ENCODE measurements at regions not wholly inside any gene's neighbourhood (a gene's known extent, or its start where the extent isn't known, plus 50 kb on each side); places are given as distances from the start of the nearest gene placed in this dataset.

DNA sequence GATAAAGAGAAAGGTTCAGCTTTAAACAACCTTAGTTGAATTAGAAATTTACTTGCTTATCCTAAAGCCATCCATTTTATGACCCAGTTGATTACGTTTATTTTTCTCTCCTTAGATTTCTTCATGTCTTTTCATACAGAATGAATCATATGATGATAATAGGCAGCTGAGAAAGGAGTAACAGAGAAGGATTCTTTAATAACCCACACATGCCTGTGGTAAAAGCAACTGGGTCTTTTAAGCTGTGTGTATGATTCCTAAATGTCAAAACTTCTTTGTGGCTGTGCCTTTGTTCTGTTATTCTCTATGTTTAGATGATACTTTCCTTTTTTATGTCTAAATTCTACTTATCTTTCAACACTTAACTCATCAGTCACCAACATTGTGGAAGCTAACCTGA is 626.5 kb downstream of the NCAM2 start:
- Mint-ChIP-seq H3K4me3 (ENCODE audit: low read depth) (no peak overlapping the region), H3K36me3 (ENCODE audit: insufficient read depth) (no peaks in the 10 kb centered on the region), H3K27me3 (no peaks in the 10 kb centered on the region), H3K27ac (no peak overlapping the region), H3K4me1 (ENCODE audit: low read depth) (peaks cover 2% of the 10 kb centered on the region), H3K9me3 (ENCODE audit: low read depth) (no peaks in the 10 kb centered on the region)
- DNase-seq (ENCODE audit: low spot score, unreplicated experiment): no peak
- TF ChIP-seq, protein P1, sequence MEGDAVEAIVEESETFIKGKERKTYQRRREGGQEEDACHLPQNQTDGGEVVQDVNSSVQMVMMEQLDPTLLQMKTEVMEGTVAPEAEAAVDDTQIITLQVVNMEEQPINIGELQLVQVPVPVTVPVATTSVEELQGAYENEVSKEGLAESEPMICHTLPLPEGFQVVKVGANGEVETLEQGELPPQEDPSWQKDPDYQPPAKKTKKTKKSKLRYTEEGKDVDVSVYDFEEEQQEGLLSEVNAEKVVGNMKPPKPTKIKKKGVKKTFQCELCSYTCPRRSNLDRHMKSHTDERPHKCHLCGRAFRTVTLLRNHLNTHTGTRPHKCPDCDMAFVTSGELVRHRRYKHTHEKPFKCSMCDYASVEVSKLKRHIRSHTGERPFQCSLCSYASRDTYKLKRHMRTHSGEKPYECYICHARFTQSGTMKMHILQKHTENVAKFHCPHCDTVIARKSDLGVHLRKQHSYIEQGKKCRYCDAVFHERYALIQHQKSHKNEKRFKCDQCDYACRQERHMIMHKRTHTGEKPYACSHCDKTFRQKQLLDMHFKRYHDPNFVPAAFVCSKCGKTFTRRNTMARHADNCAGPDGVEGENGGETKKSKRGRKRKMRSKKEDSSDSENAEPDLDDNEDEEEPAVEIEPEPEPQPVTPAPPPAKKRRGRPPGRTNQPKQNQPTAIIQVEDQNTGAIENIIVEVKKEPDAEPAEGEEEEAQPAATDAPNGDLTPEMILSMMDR (IDR thresholded peaks at IDR 0.05; ENCODE audit: unreplicated experiment): no peak

DNA sequence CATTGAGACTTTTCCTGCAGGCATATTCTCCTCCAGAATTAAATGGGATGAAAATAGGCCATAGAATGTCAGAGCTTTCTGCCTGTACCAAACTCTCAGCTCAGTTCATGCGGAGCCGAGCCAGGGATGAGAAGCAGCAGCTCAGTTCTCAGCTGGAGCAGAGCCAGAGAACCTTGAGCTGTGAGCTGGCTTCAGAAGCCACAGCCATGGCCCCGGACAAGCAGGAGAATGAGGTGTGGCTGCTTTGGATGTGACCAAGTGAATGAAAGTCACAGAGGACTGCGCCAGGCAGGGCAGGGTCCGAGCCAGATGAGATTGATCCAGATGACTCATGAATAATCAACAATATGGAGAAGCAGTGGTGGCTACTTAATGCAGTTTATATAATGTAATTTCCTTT is 633.8 kb downstream of the NCAM2 start:
- no peak for DNase-seq (ENCODE audit: low spot score, unreplicated experiment)
- Mint-ChIP-seq H3K27ac (no peak overlapping the region), H3K36me3 (ENCODE audit: insufficient read depth) (no peaks in the 10 kb centered on the region)

DNA sequence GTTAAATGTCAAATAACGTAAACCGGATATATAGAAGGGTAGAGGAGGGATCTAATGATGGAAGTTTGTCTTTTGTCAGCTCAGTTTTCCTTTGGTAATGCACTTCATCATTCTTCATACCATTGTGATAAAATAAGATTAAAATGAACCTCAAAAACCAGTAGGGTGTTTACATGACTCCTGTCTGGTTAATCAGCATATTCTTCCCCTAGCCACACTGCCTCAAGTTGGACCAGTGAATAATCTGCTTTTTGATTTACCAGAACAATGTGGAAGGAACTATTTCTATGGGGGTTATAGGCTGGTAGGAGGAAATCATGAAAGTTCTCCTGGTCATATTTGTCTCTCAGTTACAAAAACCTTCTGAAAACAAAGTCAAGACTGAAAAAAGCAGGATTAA is 634.7 kb downstream of the NCAM2 start:
- H3K9me3 Mint-ChIP-seq (ENCODE audit: low read depth): peaks cover under 1% of the 10 kb centered on the region
- no peaks in the 10 kb centered on the region for H3K36me3 Mint-ChIP-seq (ENCODE audit: insufficient read depth)
- TF ChIP-seq, protein P1 (IDR thresholded peaks at IDR 0.05; ENCODE audit: unreplicated experiment): no peak
- no peaks in the 10 kb centered on the region for H3K4me1 Mint-ChIP-seq (ENCODE audit: low read depth)
- H3K27ac Mint-ChIP-seq: no peak overlapping the region
- no peak for DNase-seq (ENCODE audit: low spot score, unreplicated experiment)
- H3K27me3 Mint-ChIP-seq: no peaks in the 10 kb centered on the region
- no peak overlapping the region for H3K4me3 Mint-ChIP-seq (ENCODE audit: low read depth)

More for the DNA sequence above, 633.8 kb downstream of the NCAM2 start:
- H3K4me1 Mint-ChIP-seq (ENCODE audit: low read depth): peaks cover 1% of the 10 kb centered on the region
- no peak overlapping the region for H3K4me3 Mint-ChIP-seq (ENCODE audit: low read depth)
- H3K27me3 Mint-ChIP-seq: no peaks in the 10 kb centered on the region
- no peaks in the 10 kb centered on the region for H3K9me3 Mint-ChIP-seq (ENCODE audit: low read depth)
- TF ChIP-seq, protein P1 (IDR thresholded peaks at IDR 0.05; ENCODE audit: unreplicated experiment): no peak

DNA sequence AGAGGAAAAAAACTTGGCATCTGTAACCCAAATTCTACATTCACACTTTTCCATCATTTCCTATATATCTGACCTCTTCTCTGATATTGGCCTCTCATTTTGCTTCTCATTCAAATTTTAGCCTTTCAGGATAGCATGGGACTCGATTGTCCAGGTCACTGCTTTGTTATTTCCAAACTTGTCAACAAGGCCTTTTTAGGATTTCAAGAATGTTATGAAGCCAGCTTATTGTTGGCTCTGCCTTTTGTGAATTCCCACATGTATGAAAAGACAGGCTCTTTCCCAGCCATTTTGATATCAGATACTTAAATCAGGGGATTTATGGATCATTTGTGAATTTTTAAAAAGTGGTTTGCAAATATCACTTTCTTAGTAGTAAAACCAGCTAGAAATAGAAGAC is 663.5 kb downstream of the NCAM2 start:
- DNase-seq (ENCODE audit: low spot score, unreplicated experiment): no peak
- Mint-ChIP-seq H3K4me3 (ENCODE audit: low read depth) (no peak overlapping the region), H3K4me1 (ENCODE audit: low read depth) (no peaks in the 10 kb centered on the region), H3K36me3 (ENCODE audit: insufficient read depth) (no peaks in the 10 kb centered on the region), H3K27me3 (no peaks in the 10 kb centered on the region), H3K9me3 (ENCODE audit: low read depth) (no peaks in the 10 kb centered on the region), H3K27ac (no peak overlapping the region)
- TF ChIP-seq, protein P1 (IDR thresholded peaks at IDR 0.05; ENCODE audit: unreplicated experiment): no peak

DNA sequence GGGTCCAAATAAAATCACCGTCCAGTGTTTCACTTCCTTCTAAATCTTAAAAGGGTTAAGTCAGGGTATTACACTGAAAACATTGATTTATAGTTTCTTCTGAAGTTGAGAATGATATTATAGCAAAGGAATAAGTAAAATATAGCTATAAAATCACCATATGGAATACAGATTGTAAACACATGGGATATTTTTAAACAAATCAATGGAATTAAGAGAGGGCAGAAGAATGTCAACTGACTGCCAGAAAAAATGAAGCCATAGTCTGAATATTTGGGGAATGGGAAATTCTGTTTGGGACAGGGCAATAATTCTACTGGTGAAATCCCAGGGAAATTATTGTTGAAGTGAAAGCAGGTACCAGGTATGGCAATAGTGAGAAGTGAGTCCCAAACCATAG is 664.6 kb downstream of the NCAM2 start:
- no peaks in the 10 kb centered on the region for H3K4me1 Mint-ChIP-seq (ENCODE audit: low read depth)
- no peak overlapping the region for H3K4me3 Mint-ChIP-seq (ENCODE audit: low read depth)
- TF ChIP-seq, protein P1 (IDR thresholded peaks at IDR 0.05; ENCODE audit: unreplicated experiment): no peak
- no peaks in the 10 kb centered on the region for H3K27me3 Mint-ChIP-seq
- DNase-seq (ENCODE audit: low spot score, unreplicated experiment): no peak
- no peak overlapping the region for H3K27ac Mint-ChIP-seq
- H3K9me3 Mint-ChIP-seq (ENCODE audit: low read depth): no peaks in the 10 kb centered on the region
- no peaks in the 10 kb centered on the region for H3K36me3 Mint-ChIP-seq (ENCODE audit: insufficient read depth)

Measured in progenitor cell of endocrine pancreas (in vitro differentiated cells).